B cell (primary cell): ENCODE measurements at regions not wholly inside any gene's neighbourhood (a gene's known extent, or its start where the extent isn't known, plus 50 kb on each side); places are given as distances from the start of the nearest gene placed in this dataset.

ENCODE experiments used
- ATAC-seq: fragments of 200-7000 bp; cut with Tn5 transposase; one replicate; pipeline ENCODE4 v1.10.0; 2021; ENCODE audit warnings: low read depth, mild to moderate bottlenecking, moderate number of reproducible peaks, moderate library complexity
- CTCF ChIA-PET: fragments of 350-600 bp; sonication (Branson Sonifier 250); formaldehyde crosslinking; loops from one replicate; lab custom pipeline; 2021; ENCODE audit warnings: antibody characterized with exemption, inconsistent platforms; lab: Charles Lee
- POLR2A ChIA-PET: fragments of 350-600 bp; sonication (Branson Sonifier 250); formaldehyde crosslinking; loops from one replicate; lab custom pipeline; 2021; ENCODE audit warnings: antibody characterized with exemption; lab: Charles Lee
- DNase-seq: peaks from one replicate; pipeline ENCODE4 v3.0.0; 2013
- H2AFZ ChIP-seq: 2 replicates; pipeline ENCODE4 v1.6.1; 2012; ENCODE audit warnings: mild to moderate bottlenecking, low read depth, low read length; ENCODE audit not compliant: insufficient read depth, poor library complexity, severe bottlenecking
- H3K27ac ChIP-seq, 2 donors: 1 replicate in 1 of 2; 2 replicates in 1 of 2; pipeline ENCODE4 v1.5.1; 2012 to 2013; ENCODE audit warnings: low read length in 2 of 2, mild to moderate bottlenecking in 2 of 2, moderate library complexity in 1 of 2
- H3K27me3 ChIP-seq, 4 experiments: fragments of 200-600 bp in 1 of 4; sonication (generic) in 1 of 4; replicated peaks in 1 of 4; 1 replicate in 2 of 4; 2 replicates in 2 of 4; pipeline versions ENCODE4 v1.6.1 to v1.7.0; 2013 to 2016; ENCODE audit warnings: low read length in 3 of 4, mild to moderate bottlenecking in 2 of 4, mixed read lengths in 1 of 4, moderate library complexity in 1 of 4; ENCODE audit not compliant: insufficient read depth in 4 of 4, control insufficient read depth in 3 of 4; ENCODE audit errors: control extremely low read depth in 1 of 4
- H3K36me3 ChIP-seq, 2 experiments: replicated peaks in 1 of 2; 1 replicate in 1 of 2; 2 replicates in 1 of 2; pipeline versions ENCODE4 v1.6.1 to v1.7.1; 2013; ENCODE audit warnings: low read length in 1 of 2; ENCODE audit not compliant: insufficient read depth in 2 of 2, control insufficient read depth in 1 of 2; ENCODE audit errors: control extremely low read depth in 1 of 2, extremely low read depth in 1 of 2
- H3K4me1 ChIP-seq, 2 donors: fragments of 200-600 bp in 1 of 2; sonication (generic) in 1 of 2; 1 replicate in 1 of 2; 2 replicates in 1 of 2; pipeline versions ENCODE4 v1.5.1 to v1.6.1; 2013 to 2017; ENCODE audit warnings: low read length in 2 of 2; ENCODE audit not compliant: control insufficient read depth in 2 of 2, insufficient read depth in 2 of 2
- H3K4me2 ChIP-seq: replicated peaks from 2 replicates; pipeline ENCODE3; 2012; ENCODE audit warnings: mild to moderate bottlenecking, low read depth, low read length; ENCODE audit not compliant: poor library complexity, severe bottlenecking
- H3K4me3 ChIP-seq, 5 experiments: fragments of 200-600 bp in 1 of 5; sonication (generic) in 1 of 5; 1 replicate in 3 of 5; 2 replicates in 2 of 5; pipeline versions ENCODE4 v1.5.1 to v1.7.0; 2011 to 2016; ENCODE audit warnings: low read length in 4 of 5, mild to moderate bottlenecking in 4 of 5, low read depth in 2 of 5, control low read depth in 1 of 5, moderate library complexity in 1 of 5; ENCODE audit not compliant: insufficient read depth in 1 of 5; ENCODE audit errors: control extremely low read depth in 1 of 5, extremely low read depth in 1 of 5
- H3K79me2 ChIP-seq: fragments of 200-600 bp; sonication (generic); one replicate; pipeline ENCODE4 v1.6.0; 2016; ENCODE audit warnings: low read length; ENCODE audit not compliant: control insufficient read depth, insufficient read depth
- H3K9ac ChIP-seq: fragments of 200-600 bp; sonication (generic); 2 replicates; pipeline ENCODE4 v1.6.1; 2017; ENCODE audit warnings: mild to moderate bottlenecking, low read length, moderate library complexity
- H3K9me3 ChIP-seq, 3 donors: one replicate each; pipeline versions ENCODE4 v1.6.1 to v1.7.1; 2013; ENCODE audit warnings: low read length in 2 of 3; ENCODE audit not compliant: control insufficient read depth in 2 of 3, insufficient read depth in 1 of 3; ENCODE audit errors: control extremely low read depth in 1 of 3
- H4K20me1 ChIP-seq: 2 replicates; pipeline ENCODE4 v1.6.0; 2012; ENCODE audit warnings: mild to moderate bottlenecking, low read length; ENCODE audit not compliant: insufficient read depth, control insufficient read depth, poor library complexity, severe bottlenecking
- H3K27ac Mint-ChIP-seq: one replicate; pipeline ENCODE4 v1.8.0; 2021; ENCODE audit warnings: mixed read lengths
- H3K27me3 Mint-ChIP-seq: one replicate; pipeline ENCODE4 v1.8.0; 2021; ENCODE audit warnings: mixed read lengths
- H3K4me1 Mint-ChIP-seq: one replicate; pipeline ENCODE4 v1.8.0; 2021; ENCODE audit warnings: mixed read lengths
- H3K4me3 Mint-ChIP-seq: one replicate; pipeline ENCODE4 v1.8.0; 2021; ENCODE audit warnings: mixed read lengths
- H3K9me3 Mint-ChIP-seq: one replicate; pipeline ENCODE4 v1.8.0; 2022; ENCODE audit warnings: mixed read lengths; ENCODE audit not compliant: insufficient read depth
- CTCF ChIP-seq: fragments of 200-600 bp; IDR thresholded peaks from one replicate; pipeline ENCODE4 v1.8.0; 2022; ENCODE audit warnings: antibody characterized with exemption, mild to moderate bottlenecking
- EZH2 ChIP-seq: IDR thresholded peaks from 2 replicates; pipeline ENCODE4 v1.6.1; 2012; ENCODE audit warnings: borderline replicate concordance, low read depth, mild to moderate bottlenecking, moderate library complexity, low read length; ENCODE audit not compliant: insufficient read depth, poor library complexity, severe bottlenecking
- WGBS: methylation state at CpG from one replicate; pipeline ENCODE4 v1.1.5; 2013; ENCODE audit warnings: missing lambda C conversion rate; ENCODE audit not compliant: insufficient coverage; 5-methylcytosine and 5-hydroxymethylcytosine counted together
- intact Hi-C: fragments of 100-400 bp; cut with micrococcal nuclease; formaldehyde crosslinking; loops from one replicate; pipeline ENCODE4 v1.10.0; 2022

GRCh38 chr5:159695741-159696294, 220.5 kb upstream of the ADRA1B start:
- ChIA-PET POLR2A (no interaction called here), CTCF (no interaction called here)
- peaks cover 0 to 3% (median 0%) of the 10 kb centered on the region in 4 experiments for H3K27me3 ChIP-seq
- no peak overlapping the region for H3K4me3 ChIP-seq
- Mint-ChIP-seq H3K4me1 (peaks cover 4% of the 10 kb centered on the region), H3K27ac (no peak overlapping the region), H3K9me3 (peaks cover 5% of the 10 kb centered on the region), H3K27me3 (peaks cover 13% of the 10 kb centered on the region), H3K4me3 (no peak overlapping the region)
- no peaks in the 10 kb centered on the region for H3K9me3 ChIP-seq
- no peaks in the 10 kb centered on the region for H3K79me2 ChIP-seq
- no peak for TF ChIP-seq CTCF
- no peak for TF ChIP-seq EZH2
- H3K9ac ChIP-seq = no peak overlapping the region
- ATAC-seq (no peak), DNase-seq (no peak)
- H3K36me3 ChIP-seq = no peaks in the 10 kb centered on the region
- no peak overlapping the region for H3K4me2 ChIP-seq
- WGBS = 75% methylated on average over 3 of the region's 5 CpGs
- H2AFZ ChIP-seq = no peak overlapping the region
- H3K27ac ChIP-seq = no peak overlapping the region
- intact Hi-C loops = no loop called here
- no peaks in the 10 kb centered on the region for H3K4me1 ChIP-seq
- H4K20me1 ChIP-seq = no peaks in the 10 kb centered on the region

GRCh38 chr5:159697530-159697929, 218.8 kb upstream of the ADRA1B start:
- Histone ChIP-seq H2AFZ (no peak overlapping the region), H4K20me1 (no peaks in the 10 kb centered on the region), H3K4me1 (no peaks in the 10 kb centered on the region), H3K9me3 (no peaks in the 10 kb centered on the region), H3K27ac (no peak overlapping the region), H3K4me2 (no peak overlapping the region), H3K9ac (no peak overlapping the region), H3K27me3 (no peaks in the 10 kb centered on the region), H3K36me3 (no peaks in the 10 kb centered on the region), H3K79me2 (no peaks in the 10 kb centered on the region), H3K4me3 (no peak overlapping the region)
- H3K9me3 Mint-ChIP-seq = peaks cover 2% of the 10 kb centered on the region
- H3K4me3 Mint-ChIP-seq = no peak overlapping the region
- ATAC-seq (no peak), DNase-seq (no peak)
- H3K27ac Mint-ChIP-seq = no peak overlapping the region
- CTCF ChIA-PET = no interaction called here
- TF ChIP-seq EZH2 (no peak), CTCF (no peak)
- peaks cover 4% of the 10 kb centered on the region for H3K4me1 Mint-ChIP-seq
- intact Hi-C loops = no loop called here
- POLR2A ChIA-PET = no interaction called here
- H3K27me3 Mint-ChIP-seq = peaks cover 13% of the 10 kb centered on the region
